GM21529 (cell line): ENCODE measurements at regions not wholly inside any gene's neighbourhood (a gene's known extent, or its start where the extent isn't known, plus 50 kb on each side); places are given as distances from the start of the nearest gene placed in this dataset.

ENCODE experiments used
- ATAC-seq: cut with Tn5 transposase; IDR thresholded peaks from one replicate; pipeline ENCODE4 v1.9.1; 2021; ENCODE audit not compliant: unreplicated experiment

DNA sequence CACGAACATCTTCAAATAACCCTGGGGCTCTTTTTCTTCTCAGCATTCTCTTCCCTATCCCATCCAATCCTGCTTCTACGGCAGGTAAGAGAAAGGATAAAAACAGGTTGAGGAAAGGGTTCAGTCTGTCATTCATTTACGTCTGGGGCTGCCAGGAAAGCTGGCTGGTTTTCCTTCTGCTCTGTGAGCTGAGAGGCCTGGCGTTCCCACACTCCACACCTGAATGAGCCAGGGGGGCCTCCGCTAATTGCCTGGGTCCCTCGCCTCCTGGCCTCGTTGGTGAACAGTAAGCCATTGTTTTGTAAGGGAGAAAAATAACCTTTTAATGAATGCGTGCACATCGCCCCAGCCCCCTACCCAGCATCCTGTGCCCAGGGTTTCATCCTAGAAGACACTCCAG lies 70.8 kb upstream of the SIM2 start:
- no peak for ATAC-seq

DNA sequence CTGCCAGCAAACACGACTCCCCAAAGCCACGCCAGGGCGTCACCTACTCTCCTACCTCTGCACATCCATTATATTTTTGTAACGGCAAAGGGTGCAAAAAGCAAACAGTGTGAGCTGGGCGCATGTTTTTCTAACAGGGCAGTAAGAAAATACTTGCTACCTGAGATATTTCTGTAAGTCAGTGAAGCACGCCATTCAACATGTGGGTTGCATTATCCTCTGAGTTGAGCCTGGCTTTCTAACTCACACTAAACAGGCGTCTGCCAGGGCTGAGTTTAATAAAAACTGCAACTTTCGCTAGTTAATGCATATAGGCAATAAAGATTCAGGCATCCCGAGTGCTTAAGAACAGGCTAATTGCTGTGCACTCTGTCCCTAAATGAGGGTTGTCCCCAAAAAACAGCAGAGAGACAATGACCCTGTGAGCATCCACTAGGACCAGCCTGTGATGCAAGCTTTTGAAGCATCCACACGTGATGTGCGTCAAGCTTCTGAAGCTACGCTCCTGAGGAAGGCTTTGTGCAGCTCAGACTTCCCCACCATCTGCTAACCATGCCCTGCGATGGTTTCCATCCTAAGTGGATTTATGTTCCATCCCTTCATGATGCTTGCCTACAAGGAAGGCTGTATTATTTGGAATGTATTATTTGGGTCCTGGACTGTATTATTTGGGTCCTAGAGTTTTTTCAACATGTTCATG lies 70.0 kb upstream of the SIM2 start:
- no peak for ATAC-seq

DNA sequence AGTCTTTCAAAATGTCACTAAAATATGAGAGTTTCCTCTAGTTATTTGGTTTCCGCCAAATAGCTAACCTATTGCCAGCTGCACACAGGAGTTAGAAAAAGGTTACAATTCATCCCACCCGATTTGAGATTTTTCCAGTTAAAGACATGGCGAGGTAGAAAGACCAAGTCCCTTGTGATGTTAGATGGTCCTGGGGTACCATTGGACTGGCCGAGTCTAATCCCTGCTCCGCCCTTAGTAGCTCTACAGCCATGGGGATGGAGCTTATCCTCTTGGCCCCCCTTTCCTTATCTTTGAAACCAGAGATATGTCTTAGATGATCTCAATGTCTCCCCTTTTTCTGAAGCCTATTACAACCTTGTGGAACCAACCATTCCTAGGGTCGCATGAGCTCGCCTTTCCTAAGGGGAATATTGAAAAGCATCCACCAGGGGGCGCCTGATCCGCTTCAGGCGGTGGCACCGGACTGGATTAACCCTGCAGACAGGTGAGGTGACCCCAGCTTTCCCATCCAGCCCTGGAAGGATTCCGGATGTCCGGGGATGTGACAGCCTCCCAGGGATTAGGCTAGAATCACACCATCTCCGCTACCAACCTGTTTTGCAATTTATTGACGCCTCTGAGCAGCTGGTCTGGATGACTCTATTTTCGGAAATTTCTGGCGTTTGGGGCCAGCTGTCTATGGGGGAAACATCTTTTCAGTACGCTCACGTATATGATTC lies 68.3 kb upstream of the SIM2 start:
- ATAC-seq, result no peak

DNA sequence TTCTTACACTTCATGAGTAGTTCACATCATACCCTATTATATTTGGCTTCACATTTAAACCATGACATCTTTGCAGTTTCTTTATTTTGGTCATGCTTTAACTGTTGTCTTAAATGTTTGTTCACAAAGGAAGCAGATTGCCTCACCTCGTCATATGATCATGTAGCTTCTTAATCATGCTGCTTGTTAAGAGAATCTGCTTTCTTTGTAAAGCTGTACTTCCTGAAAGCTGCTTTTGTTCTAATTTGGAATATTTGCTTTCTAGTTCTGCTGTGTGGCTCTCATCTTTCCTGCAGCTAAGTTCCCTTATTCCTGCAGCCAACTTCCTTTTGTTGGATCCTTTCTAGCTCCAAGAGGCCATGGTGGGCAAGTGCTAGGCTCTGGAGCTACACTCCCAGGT lies 62.9 kb upstream of the SIM2 start:
- no peak for ATAC-seq

DNA sequence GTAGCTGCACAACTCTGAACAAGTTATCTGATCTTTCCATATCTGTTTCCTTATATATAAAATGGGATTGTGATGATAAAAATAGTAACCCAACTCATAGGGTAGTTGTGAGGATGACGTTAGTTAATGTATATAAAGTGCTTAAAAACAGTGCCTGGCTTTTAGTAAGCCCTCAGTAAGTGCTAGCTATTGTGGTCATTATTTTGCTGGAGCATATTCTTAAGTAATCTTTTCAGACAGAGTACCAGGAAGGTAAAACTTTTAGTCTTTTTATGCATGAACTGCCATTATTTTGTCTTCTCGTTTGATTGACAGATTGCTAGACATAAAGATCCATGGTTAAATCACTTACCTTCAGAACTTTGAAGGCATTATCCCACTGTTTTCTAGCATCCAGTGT lies 62.5 kb upstream of the SIM2 start:
- ATAC-seq, result no peak

DNA sequence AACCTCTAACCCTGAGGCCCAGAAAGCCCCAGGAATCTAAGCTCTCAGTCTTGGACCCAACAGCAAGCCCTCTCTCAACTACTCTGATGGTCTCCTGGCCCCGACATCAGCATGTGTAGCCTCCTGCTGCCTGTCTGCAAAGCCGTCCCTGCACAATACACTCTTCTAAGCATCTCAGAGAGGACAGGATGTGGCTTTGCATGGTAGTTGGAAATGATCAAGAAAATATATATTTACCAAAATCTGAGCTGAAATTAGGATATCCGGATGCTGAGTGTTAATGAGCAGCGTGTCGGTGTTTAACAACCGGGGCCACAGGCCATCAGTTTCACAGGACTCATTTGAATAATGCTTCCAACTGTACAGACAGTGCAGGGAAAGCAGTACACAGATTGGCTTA lies 59.1 kb upstream of the SIM2 start:
- ATAC-seq, result no peak

DNA sequence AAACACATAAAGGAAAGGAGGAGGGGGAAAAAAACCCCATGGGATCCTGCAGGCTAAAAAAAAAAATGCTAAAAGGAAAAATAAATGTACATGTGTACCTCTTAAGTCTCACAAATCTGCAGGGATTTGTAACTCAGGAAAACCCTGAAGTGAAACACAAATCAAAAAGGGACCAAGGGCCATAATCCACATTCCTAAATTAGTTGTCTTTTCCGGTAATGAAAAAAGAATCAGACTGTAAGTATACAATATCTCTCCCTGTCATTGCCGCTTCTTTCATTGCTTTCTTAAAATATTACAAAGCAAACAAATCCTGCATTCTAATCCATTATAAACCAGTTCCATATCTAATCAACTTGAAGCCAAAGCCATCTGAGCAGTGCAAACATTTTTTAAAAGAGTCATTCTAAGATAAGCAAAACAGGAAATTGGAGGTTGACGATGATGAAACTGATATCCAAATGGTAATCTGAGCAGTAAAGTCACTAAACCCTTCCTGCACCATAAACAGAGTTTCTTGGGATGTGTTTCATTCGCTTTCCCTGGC lies 58.7 kb upstream of the SIM2 start:
- no peak for ATAC-seq

DNA sequence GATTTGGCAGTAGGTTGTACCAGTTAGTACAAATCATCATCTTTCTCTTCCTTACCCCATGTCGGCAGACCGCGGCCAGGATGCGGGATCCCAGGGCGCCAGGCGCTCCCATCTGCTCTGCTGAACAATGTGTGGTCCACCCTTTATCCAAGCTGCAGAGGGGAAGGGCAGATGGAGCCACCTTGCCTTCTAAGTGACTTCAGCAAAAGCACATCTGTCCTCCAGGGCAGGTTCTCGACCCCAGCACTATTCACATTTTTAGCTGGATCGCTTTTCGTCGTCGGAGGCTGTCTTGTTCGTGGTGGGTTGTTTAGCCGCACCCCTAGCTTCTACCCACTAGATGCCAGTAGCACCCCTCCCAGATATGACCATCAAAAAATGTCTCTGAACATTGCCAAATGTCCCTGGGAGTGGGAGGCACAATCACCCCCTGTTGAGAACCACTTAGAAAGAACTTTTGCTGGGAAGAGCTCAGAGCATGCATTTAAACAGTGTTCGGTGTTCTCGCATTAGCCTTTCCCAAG lies 58.1 kb upstream of the SIM2 start:
- no peak for ATAC-seq

DNA sequence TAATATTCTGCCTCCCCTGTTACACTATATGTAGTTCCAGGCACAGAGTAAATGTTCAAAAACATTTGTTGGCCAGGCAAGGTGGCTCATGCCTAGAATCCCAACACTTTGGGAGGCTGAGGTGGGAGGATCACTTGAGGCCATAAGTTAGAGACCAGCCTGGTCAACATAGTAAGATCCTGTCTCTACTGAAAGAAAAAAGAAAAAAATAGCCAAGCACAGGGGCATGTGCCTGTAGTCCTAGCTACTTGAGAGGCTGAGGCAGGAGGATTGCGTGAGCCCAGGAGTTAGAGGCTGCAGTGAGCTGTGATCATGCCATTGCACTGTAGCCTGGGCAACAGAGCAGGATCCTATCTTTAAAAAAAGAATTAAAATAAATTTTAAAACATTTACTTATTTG lies 57.6 kb upstream of the SIM2 start:
- no peak for ATAC-seq

DNA sequence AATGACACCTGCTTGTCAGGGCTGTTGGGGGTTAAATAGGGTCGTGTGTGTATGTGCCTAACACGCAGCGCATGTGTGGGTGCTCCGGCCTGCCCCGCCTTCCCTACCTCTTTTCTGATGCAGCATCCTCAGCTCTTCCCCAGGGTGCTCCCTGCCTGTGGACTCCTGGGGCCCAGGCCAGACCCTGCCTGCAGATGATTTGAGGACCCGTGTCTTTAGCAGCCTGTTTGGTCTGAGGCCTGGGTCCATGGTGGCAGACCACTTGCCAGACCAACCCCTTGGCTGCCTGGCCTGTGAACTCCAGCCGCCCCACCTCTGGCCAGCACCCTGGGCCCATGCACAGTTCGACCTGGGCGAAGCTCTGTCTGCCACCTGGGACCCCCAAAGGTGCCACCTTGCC lies 57.0 kb upstream of the SIM2 start:
- no peak for ATAC-seq

DNA sequence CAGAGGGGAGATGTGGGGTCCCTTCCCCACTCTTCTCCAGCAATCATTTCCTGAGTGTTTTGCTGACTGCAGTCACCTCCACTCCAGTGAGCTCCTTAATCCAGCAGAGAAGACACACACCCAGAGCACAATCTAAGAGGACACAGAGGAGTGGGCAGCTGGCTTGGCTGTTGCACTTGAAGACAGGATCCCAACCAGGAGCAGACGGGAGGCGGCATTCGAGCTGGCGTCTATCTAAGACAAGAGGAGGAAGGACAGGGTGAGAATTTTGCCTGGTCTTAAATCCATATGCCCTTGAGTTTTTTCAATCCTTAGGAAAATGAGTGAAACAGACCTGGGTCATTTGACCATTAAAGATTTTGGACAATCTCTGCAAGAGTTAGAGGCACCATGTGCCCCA lies 56.1 kb upstream of the SIM2 start:
- ATAC-seq, result no peak

DNA sequence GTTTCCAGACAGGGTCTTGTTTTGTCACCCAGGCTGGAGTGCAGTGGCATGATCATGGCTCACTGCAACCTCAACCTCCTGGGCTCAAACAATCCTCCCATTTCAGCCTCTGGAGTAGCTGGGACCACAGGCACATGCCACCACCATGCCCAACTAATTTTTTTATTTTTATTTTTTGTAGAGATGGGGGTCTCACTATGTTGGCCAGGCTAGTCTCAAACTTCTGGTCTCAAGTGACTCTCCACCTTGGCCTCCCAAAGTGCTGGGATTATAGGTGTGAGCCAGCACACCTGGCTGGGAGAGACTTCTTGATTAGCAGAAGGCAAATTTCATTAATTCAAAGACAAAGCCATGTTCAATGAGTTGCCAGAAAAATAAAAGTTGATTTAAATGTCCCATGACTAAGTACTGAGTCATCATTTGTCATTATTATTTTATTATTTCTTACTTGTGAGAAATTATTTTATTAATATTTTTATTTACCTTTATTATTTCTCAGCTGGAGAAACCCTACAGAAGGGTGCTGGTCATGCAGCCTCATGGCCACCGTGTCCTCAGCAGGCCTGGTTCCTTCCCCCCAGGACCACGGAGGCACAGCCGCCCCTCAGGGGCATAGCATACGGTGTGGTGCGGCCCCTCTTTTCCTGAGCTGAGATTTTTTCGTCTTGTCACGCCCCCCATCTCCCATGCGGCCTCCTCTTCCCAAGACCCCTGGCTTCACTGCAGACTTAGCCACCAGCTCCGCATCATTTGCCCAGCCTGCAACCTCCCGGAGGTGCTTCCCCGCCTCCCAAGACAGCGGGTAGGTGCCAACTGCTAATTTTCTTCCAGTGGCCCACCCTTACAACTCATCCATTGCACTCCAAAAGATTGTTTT lies 55.3 kb upstream of the SIM2 start:
- no peak for ATAC-seq

DNA sequence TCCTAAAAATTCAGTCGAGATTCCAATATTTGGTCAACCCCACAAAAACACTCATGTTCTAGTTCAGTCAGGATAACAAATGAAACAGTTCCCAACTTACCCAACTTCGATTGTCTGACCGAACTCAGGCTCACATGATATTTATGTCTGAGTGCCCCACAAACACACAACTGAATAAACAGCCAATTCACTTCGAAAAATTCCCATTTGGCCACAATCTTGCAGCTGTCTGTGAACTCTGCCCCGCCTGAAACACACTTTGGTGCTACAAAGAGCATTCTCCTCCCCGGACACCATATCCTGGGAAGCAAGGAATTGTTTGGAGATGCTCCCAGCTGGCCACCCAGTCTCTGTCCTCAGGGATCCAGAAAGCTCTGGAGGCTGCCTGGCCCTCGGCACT lies 52.9 kb upstream of the SIM2 start:
- ATAC-seq, result no peak

DNA sequence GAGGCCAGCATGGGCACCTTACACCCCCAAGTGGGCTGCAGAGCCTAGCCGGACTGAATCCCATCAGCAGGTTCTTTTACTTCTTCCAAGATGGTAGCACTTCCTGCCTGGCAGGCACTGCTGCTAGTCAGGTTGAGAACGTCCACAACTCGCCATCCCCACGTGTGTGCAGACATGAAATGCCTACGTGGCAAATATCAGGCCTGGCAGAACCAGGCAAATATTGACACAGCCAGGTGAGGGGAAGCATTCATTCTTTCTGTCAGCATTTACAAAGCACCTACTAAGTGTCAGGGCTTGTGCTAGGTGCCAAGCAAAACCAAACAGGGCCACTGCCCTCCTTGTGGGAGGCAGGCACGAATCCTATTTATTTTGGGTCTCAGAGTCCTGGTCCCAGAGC lies 52.3 kb upstream of the SIM2 start:
- no peak for ATAC-seq

DNA sequence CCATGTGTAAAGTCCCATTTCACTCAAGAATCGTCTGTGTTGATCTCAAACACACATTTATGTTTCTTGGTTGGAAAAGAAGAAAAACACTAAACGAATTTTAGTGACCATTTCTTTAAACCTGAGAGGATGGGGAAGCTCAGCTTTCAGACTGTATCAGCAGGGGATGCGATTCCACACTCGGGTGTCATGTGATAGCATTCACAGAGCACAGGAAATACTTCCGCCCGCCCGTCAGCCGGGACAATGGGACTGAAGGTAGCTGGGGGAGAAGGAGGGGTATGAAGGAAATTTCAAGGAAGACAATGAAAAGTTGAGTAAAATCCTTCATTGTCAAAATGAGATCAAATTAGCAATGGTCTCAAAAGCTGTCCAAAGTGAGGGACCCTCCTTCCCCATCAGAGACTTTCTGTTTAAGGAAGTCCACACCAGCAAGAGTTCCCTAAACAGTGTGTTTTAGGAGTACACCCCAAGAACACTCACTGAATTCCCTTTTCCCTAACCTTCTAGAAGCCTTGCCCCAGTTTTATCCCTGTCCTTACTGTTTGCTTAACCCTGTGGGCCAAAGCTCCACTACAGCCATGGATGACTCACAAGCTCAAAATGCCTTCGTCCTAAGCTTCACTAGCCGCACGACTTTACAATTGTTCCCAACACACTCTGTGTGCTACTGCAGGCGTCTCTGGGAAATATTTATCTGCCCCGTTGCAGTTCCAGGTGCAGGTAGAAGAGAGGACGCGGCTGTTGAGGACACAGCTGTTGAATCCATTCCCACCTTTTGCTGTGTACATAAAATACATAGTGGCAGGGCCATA lies 51.4 kb upstream of the SIM2 start:
- no peak for ATAC-seq
